Hepatocyte (in vitro differentiated cells): ENCODE measurements at regions not wholly inside any gene's neighbourhood (a gene's known extent, or its start where the extent isn't known, plus 50 kb on each side); places are given as distances from the start of the nearest gene placed in this dataset.

ENCODE experiments used
- DNase-seq: peaks from one replicate; pipeline ENCODE4 v3.0.0-alpha.2; 2016; ENCODE audit warnings: low spot score
- H2AFZ ChIP-seq: fragments of 200-600 bp; sonication (generic); 2 replicates; pipeline ENCODE4 v1.6.0; 2016; ENCODE audit warnings: antibody characterized with exemption, mild to moderate bottlenecking
- H3K27ac ChIP-seq: fragments of 200-600 bp; sonication (generic); 2 replicates; pipeline ENCODE4 v1.5.1; 2016; ENCODE audit warnings: mild to moderate bottlenecking
- H3K27me3 ChIP-seq: fragments of 200-600 bp; sonication (generic); 2 replicates; pipeline ENCODE4 v1.6.1; 2016
- H3K36me3 ChIP-seq: fragments of 200-600 bp; sonication (generic); replicated peaks from 2 replicates; pipeline ENCODE4 v1.5.1; 2016; ENCODE audit warnings: low read depth; ENCODE audit not compliant: insufficient read depth
- H3K4me1 ChIP-seq: fragments of 200-600 bp; sonication (generic); 2 replicates; pipeline ENCODE4 v1.5.1; 2016; ENCODE audit warnings: mild to moderate bottlenecking, moderate library complexity; ENCODE audit not compliant: insufficient read depth
- H3K4me2 ChIP-seq: fragments of 200-600 bp; sonication (generic); 2 replicates; pipeline ENCODE4 v1.6.0; 2016
- H3K4me3 ChIP-seq: fragments of 200-600 bp; sonication (generic); 2 replicates; pipeline ENCODE4 v1.5.1; 2016; ENCODE audit warnings: mild to moderate bottlenecking
- H3K79me2 ChIP-seq: fragments of 200-600 bp; sonication (generic); 2 replicates; pipeline ENCODE4 v1.6.0; 2017; ENCODE audit warnings: mild to moderate bottlenecking
- H3K9me2 ChIP-seq: fragments of 200-600 bp; sonication (generic); replicated peaks from 2 replicates; pipeline ENCODE4 v1.6.0; 2017; ENCODE audit warnings: mild to moderate bottlenecking; ENCODE audit not compliant: insufficient read depth
- H3K9me3 ChIP-seq: fragments of 200-600 bp; sonication (generic); 2 replicates; pipeline ENCODE4 v1.5.1; 2016; ENCODE audit warnings: low read depth, mild to moderate bottlenecking
- H4K20me1 ChIP-seq: fragments of 200-600 bp; sonication (generic); 2 replicates; pipeline ENCODE4 v1.6.0; 2016; ENCODE audit warnings: mild to moderate bottlenecking; ENCODE audit not compliant: insufficient read depth, poor library complexity, severe bottlenecking
- EZH2 ChIP-seq: fragments of 200-600 bp; sonication (generic); IDR thresholded peaks from 2 replicates; pipeline ENCODE4 v1.6.1; 2016; ENCODE audit warnings: antibody characterized with exemption, mild to moderate bottlenecking, borderline replicate concordance
- EZH2phosphoT487 ChIP-seq: fragments of 200-600 bp; sonication (generic); IDR thresholded peaks from one replicate; pipeline ENCODE4 v1.6.1; 2018; ENCODE audit warnings: antibody characterized with exemption, mild to moderate bottlenecking, low read depth, moderate library complexity; ENCODE audit not compliant: unreplicated experiment, severe bottlenecking
- WGBS: methylation state at CpG from one replicate; pipeline ENCODE4 v1.1.6; 2016; ENCODE audit warnings: low lambda C conversion rate; ENCODE audit errors: missing lambda C conversion rate; 5-methylcytosine and 5-hydroxymethylcytosine counted together
- TF ChIP-seq, protein P1 (sequence below): fragments of 200-600 bp; sonication (generic); IDR thresholded peaks from 2 replicates; pipeline ENCODE4 v1.5.1; 2016; ENCODE audit warnings: antibody characterized with exemption, mild to moderate bottlenecking; ENCODE audit not compliant: poor library complexity

DNA sequence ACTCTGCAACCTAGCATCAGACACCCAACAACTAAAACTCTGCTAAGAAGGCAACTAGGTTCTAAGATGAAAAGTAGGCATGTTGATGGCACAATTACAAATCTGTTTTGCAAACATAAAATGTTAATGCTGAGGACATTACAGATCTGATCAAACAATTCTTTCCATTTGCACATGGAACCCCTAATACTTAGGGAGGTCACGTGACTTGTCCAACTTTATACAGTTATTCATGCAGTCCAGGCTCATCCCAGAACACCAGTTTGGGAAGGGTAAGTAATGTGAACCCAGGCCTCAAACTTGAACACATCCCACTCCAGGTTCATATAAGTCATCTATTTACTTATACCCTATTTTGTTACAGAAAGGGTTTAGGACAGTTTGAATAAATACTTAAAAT is 247.2 kb downstream of the HACE1 start:
- no peak for DNase-seq
- Histone ChIP-seq H3K9me3 (no peaks in the 10 kb centered on the region), H3K27me3 (no peaks in the 10 kb centered on the region), H3K79me2 (no peaks in the 10 kb centered on the region), H4K20me1 (no peaks in the 10 kb centered on the region), H3K9me2 (no peaks in the 10 kb centered on the region), H3K4me3 (no peak overlapping the region), H3K27ac (no peak overlapping the region), H3K4me2 (no peak overlapping the region), H3K4me1 (peaks cover 8% of the 10 kb centered on the region), H3K36me3 (no peaks in the 10 kb centered on the region), H2AFZ (no peak overlapping the region)
- no peak for TF ChIP-seq EZH2
- TF ChIP-seq, protein P1, sequence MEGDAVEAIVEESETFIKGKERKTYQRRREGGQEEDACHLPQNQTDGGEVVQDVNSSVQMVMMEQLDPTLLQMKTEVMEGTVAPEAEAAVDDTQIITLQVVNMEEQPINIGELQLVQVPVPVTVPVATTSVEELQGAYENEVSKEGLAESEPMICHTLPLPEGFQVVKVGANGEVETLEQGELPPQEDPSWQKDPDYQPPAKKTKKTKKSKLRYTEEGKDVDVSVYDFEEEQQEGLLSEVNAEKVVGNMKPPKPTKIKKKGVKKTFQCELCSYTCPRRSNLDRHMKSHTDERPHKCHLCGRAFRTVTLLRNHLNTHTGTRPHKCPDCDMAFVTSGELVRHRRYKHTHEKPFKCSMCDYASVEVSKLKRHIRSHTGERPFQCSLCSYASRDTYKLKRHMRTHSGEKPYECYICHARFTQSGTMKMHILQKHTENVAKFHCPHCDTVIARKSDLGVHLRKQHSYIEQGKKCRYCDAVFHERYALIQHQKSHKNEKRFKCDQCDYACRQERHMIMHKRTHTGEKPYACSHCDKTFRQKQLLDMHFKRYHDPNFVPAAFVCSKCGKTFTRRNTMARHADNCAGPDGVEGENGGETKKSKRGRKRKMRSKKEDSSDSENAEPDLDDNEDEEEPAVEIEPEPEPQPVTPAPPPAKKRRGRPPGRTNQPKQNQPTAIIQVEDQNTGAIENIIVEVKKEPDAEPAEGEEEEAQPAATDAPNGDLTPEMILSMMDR, result no peak
- TF ChIP-seq EZH2phosphoT487, result no peak
- 91% methylated on average over 1 of the region's 1 CpG for WGBS

DNA sequence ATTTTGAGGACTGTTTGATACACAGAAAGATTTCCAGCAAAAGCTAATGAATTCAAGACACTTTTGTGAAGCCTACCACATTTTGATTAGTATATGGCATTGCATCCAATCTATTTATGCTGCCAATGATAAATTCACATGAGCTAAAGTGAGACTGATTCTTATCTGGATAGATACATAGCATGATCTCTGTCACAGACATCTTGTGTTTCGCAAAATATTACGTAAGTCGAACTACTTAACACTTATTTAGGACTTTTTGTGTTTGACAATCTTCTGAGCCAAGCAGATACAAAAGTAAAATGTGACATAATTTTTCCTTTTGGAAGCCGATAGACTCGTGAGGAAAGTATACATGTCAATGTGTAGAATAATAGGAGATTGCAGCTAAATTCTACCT is 251.6 kb downstream of the HACE1 start:
- H2AFZ ChIP-seq, result no peak overlapping the region
- no peaks in the 10 kb centered on the region for H3K79me2 ChIP-seq
- H3K4me3 ChIP-seq, result no peak overlapping the region
- H3K27me3 ChIP-seq, result no peaks in the 10 kb centered on the region
- H3K36me3 ChIP-seq, result no peaks in the 10 kb centered on the region
- no peaks in the 10 kb centered on the region for H3K9me2 ChIP-seq
- no peak overlapping the region for H3K4me2 ChIP-seq
- no peak for DNase-seq
- no peaks in the 10 kb centered on the region for H3K4me1 ChIP-seq
- H3K27ac ChIP-seq, result no peak overlapping the region
- no peak for TF ChIP-seq EZH2
- no peak for TF ChIP-seq EZH2phosphoT487
- TF ChIP-seq, protein P1, result no peak
- no peaks in the 10 kb centered on the region for H4K20me1 ChIP-seq
- WGBS, result 90% methylated on average over 5 of the region's 5 CpGs
- H3K9me3 ChIP-seq, result no peaks in the 10 kb centered on the region

DNA sequence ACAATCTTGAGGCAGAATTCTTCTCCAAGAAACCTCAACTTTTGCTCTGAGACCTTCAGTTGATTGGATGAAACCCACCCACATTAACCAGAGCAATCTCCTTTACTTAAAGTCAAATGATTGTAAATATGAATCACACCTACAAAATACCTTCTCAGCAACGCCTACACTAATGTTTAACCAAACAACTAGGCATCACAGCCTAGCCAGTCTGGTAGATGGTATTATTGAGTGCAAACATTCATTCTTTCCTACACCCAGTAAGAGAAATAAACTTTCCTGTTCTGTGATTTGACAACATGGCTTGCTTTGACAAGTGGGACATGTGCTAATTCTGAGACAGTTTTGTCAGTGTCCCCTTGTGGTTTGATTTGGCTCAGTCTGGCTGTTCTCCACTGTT is 252.2 kb downstream of the HACE1 start:
- Histone ChIP-seq H3K4me1 (no peaks in the 10 kb centered on the region), H3K27me3 (no peaks in the 10 kb centered on the region), H4K20me1 (no peaks in the 10 kb centered on the region), H2AFZ (no peak overlapping the region), H3K4me2 (no peak overlapping the region), H3K9me3 (no peaks in the 10 kb centered on the region), H3K79me2 (no peaks in the 10 kb centered on the region), H3K27ac (peak overlapping the region; percentile 11), H3K9me2 (no peaks in the 10 kb centered on the region), H3K4me3 (no peak overlapping the region), H3K36me3 (no peaks in the 10 kb centered on the region)
- DNase-seq, result no peak
- 63% methylated on average over 1 of the region's 1 CpG for WGBS
- TF ChIP-seq EZH2phosphoT487, result no peak
- TF ChIP-seq, protein P1, result no peak
- TF ChIP-seq EZH2, result no peak

DNA sequence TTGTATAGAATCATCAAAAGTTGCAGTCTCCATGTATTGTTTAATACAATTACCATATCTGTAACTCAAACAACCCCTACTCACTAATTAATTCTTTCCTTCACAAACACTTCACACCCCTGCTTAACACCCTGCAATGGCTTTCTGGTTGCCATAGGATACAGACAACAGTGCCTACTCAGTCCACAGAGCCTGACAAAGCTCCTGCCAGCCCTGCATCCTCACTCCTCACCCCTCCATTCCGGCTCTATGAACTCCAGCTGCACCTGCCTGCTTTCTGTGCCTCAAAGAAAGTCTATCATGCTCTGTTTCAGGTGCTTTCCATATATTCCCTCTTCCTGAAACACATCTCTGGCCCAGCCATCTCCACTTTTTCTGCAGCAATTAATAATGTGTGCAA is 253.4 kb downstream of the HACE1 start:
- Histone ChIP-seq H2AFZ (no peak overlapping the region), H3K79me2 (no peaks in the 10 kb centered on the region), H3K4me1 (no peaks in the 10 kb centered on the region), H3K27ac (no peak overlapping the region), H3K4me2 (no peak overlapping the region), H4K20me1 (no peaks in the 10 kb centered on the region), H3K9me2 (no peaks in the 10 kb centered on the region), H3K36me3 (no peaks in the 10 kb centered on the region), H3K4me3 (no peak overlapping the region), H3K9me3 (no peaks in the 10 kb centered on the region), H3K27me3 (no peaks in the 10 kb centered on the region)
- TF ChIP-seq EZH2phosphoT487, result no peak
- DNase-seq, result no peak
- WGBS, result 88% methylated on average over 1 of the region's 1 CpG
